IMR-90 (cell line): ENCODE measurements at regions not wholly inside any gene's neighbourhood (a gene's known extent, or its start where the extent isn't known, plus 50 kb on each side); places are given as distances from the start of the nearest gene placed in this dataset.

Experiments
- ATAC-seq: fragments of 200-7000 bp; cut with Tn5 transposase; 2 replicates; pipeline ENCODE4 v1.9.1; 2020; ENCODE audit warnings: low read depth, mild to moderate bottlenecking, moderate library complexity
- BruUV-seq: library from RNA; stranded (reverse); fragments of 400-500 nt; replicated peaks from 2 replicates; lab custom pipeline; 2021; lab: Mats Ljungman, UMichigan
- CTCF ChIA-PET: fragments of 300-600 bp; formaldehyde crosslinking; extraction: SDS; loops from one replicate; lab custom pipeline; 2021; ENCODE audit warnings: antibody characterized with exemption; lab: Yijun Ruan, JAX
- POLR2A ChIA-PET: fragments of 300-600 bp; sonication (Branson Sonifier 250); formaldehyde crosslinking; loops from one replicate; lab custom pipeline; 2022; ENCODE audit warnings: antibody characterized with exemption; ENCODE audit not compliant: unreplicated experiment; lab: Charles Lee
- DNase-seq: peaks from one replicate; pipeline ENCODE4 v3.0.0; 2013
- H2AFZ ChIP-seq: replicated peaks from 2 replicates; pipeline ENCODE3; 2013; ENCODE audit warnings: low read length, mild to moderate bottlenecking; ENCODE audit not compliant: poor library complexity
- H2AK5ac ChIP-seq: 2 replicates; pipeline ENCODE4 v1.6.1; 2013; ENCODE audit warnings: low read depth, low read length, inconsistent platforms
- H2AK9ac ChIP-seq: replicated peaks from 2 replicates; pipeline ENCODE3; 2013; ENCODE audit warnings: mild to moderate bottlenecking, low read depth, low read length, moderate library complexity; ENCODE audit not compliant: poor library complexity
- H2BK120ac ChIP-seq: 2 replicates; pipeline ENCODE4 v1.6.1; 2013; ENCODE audit warnings: low read depth, low read length, inconsistent platforms
- H2BK15ac ChIP-seq: 3 replicates; pipeline ENCODE4 v1.6.1; 2013; ENCODE audit warnings: low read depth, low read length, inconsistent platforms
- H2BK20ac ChIP-seq: 2 replicates; pipeline ENCODE4 v1.6.1; 2013; ENCODE audit warnings: low read depth, mild to moderate bottlenecking, inconsistent platforms, low read length, moderate library complexity
- H2BK5ac ChIP-seq: 2 replicates; pipeline ENCODE4 v1.6.1; 2013; ENCODE audit warnings: mild to moderate bottlenecking, low read depth, low read length, inconsistent platforms; ENCODE audit not compliant: poor library complexity, severe bottlenecking
- H3K14ac ChIP-seq: replicated peaks from 2 replicates; pipeline ENCODE4 v1.6.1; 2013; ENCODE audit warnings: low read depth, low read length, inconsistent platforms
- H3K18ac ChIP-seq: 2 replicates; pipeline ENCODE4 v1.6.1; 2013; ENCODE audit warnings: low read depth, low read length, control low read depth
- H3K23ac ChIP-seq: 2 replicates; pipeline ENCODE4 v1.6.1; 2013; ENCODE audit warnings: low read depth, low read length, inconsistent platforms
- H3K27ac ChIP-seq: 2 replicates; pipeline ENCODE4 v1.5.1; 2013; ENCODE audit warnings: mild to moderate bottlenecking, control low read depth, low read length; ENCODE audit not compliant: insufficient read depth
- H3K27me3 ChIP-seq: 2 replicates; pipeline ENCODE4 v1.6.1; 2013; ENCODE audit warnings: low read length; ENCODE audit not compliant: control insufficient read depth, insufficient read depth
- H3K36me3 ChIP-seq: 2 replicates; pipeline ENCODE4 v1.6.1; 2013; ENCODE audit warnings: low read length, mixed read lengths; ENCODE audit not compliant: control insufficient read depth, insufficient read depth
- H3K4ac ChIP-seq: 2 replicates; pipeline ENCODE4 v1.6.1; 2013; ENCODE audit warnings: low read depth, low read length, inconsistent platforms
- H3K4me1 ChIP-seq: 2 replicates; pipeline ENCODE4 v1.6.1; 2013; ENCODE audit warnings: low read length, mixed read lengths; ENCODE audit not compliant: control insufficient read depth, insufficient read depth
- H3K4me2 ChIP-seq: 2 replicates; pipeline ENCODE4 v1.6.1; 2013; ENCODE audit warnings: low read depth, mild to moderate bottlenecking, control low read depth, low read length, moderate library complexity
- H3K4me3 ChIP-seq: 2 replicates; pipeline ENCODE4 v1.5.1; 2013; ENCODE audit warnings: low read depth, mild to moderate bottlenecking, control low read depth, low read length, moderate library complexity; ENCODE audit not compliant: insufficient read depth
- H3K56ac ChIP-seq: 2 replicates; pipeline ENCODE4 v1.6.1; 2013; ENCODE audit warnings: low read length, inconsistent platforms; ENCODE audit not compliant: insufficient read depth; ENCODE audit errors: extremely low read depth
- H3K79me1 ChIP-seq, 2 experiments: 2 replicates each; pipeline ENCODE4 v1.6.1; 2013; ENCODE audit warnings: low read length in 2 of 2, inconsistent platforms in 1 of 2, low read depth in 1 of 2
- H3K9ac ChIP-seq: 2 replicates; pipeline ENCODE4 v1.6.1; 2013; ENCODE audit warnings: low read depth, low read length, control low read depth
- H3K9me1 ChIP-seq: 2 replicates; pipeline ENCODE4 v1.6.1; 2013; ENCODE audit warnings: low read length, inconsistent platforms; ENCODE audit not compliant: insufficient read depth
- H3K9me3 ChIP-seq: 2 replicates; pipeline ENCODE4 v1.6.1; 2013; ENCODE audit warnings: low read length; ENCODE audit not compliant: control insufficient read depth, insufficient read depth
- H4K20me1 ChIP-seq: 2 replicates; pipeline ENCODE4 v1.6.1; 2013; ENCODE audit warnings: low read length, inconsistent platforms; ENCODE audit not compliant: insufficient read depth
- H4K5ac ChIP-seq: 2 replicates; pipeline ENCODE4 v1.6.1; 2013; ENCODE audit warnings: mild to moderate bottlenecking, low read depth, low read length, control low read depth
- H4K8ac ChIP-seq, 2 experiments: 2 replicates each; pipeline ENCODE4 v1.6.1; 2013; ENCODE audit warnings: low read depth in 2 of 2, low read length in 2 of 2, control low read depth in 1 of 2, inconsistent platforms in 1 of 2
- H4K91ac ChIP-seq: 2 replicates; pipeline ENCODE4 v1.6.1; 2013; ENCODE audit warnings: low read depth, low read length, inconsistent platforms; ENCODE audit not compliant: insufficient read depth
- BHLHE40 ChIP-seq: fragments of 150-350 bp; IDR thresholded peaks from 2 replicates; pipeline ENCODE4 v1.6.1; 2016; ENCODE audit warnings: mild to moderate bottlenecking, low read depth, low read length
- CHD1 ChIP-seq: IDR thresholded peaks from 2 replicates; pipeline ENCODE4 v1.6.1; 2012; ENCODE audit warnings: low read depth, low read length, improper control_type of control experiment
- CTCF ChIP-seq: conservative IDR thresholded peaks from 2 replicates; pipeline ENCODE4 v1.5.1; 2012; ENCODE audit warnings: mild to moderate bottlenecking, low read depth, low read length, improper control_type of control experiment
- ELK1 ChIP-seq: fragments of 150-350 bp; IDR thresholded peaks from 2 replicates; pipeline ENCODE4 v1.6.1; 2016; ENCODE audit warnings: low read depth, mild to moderate bottlenecking, low read length, moderate library complexity, borderline replicate concordance
- FOS ChIP-seq: fragments of 150-350 bp; IDR thresholded peaks from 2 replicates; pipeline ENCODE4 v1.6.1; 2016; ENCODE audit warnings: low read depth, low read length
- MAZ ChIP-seq: IDR thresholded peaks from 2 replicates; pipeline ENCODE4 v1.6.1; 2012; ENCODE audit warnings: low read depth, mild to moderate bottlenecking, low read length, improper control_type of control experiment, moderate library complexity, borderline replicate concordance
- NFE2L2 ChIP-seq: fragments of 150-350 bp; IDR thresholded peaks from 2 replicates; pipeline ENCODE4 v1.6.1; 2016; ENCODE audit warnings: low read depth, mild to moderate bottlenecking, low read length
- POLR2A ChIP-seq: IDR thresholded peaks from 2 replicates; pipeline ENCODE4 v1.6.1; 2012; ENCODE audit warnings: mild to moderate bottlenecking, low read depth, low read length
- RAD21 ChIP-seq: IDR thresholded peaks from 2 replicates; pipeline ENCODE4 v1.6.1; 2012; ENCODE audit warnings: low read length, improper control_type of control experiment
- RCOR1 ChIP-seq: IDR thresholded peaks from 2 replicates; pipeline ENCODE4 v1.6.1; 2012; ENCODE audit warnings: mild to moderate bottlenecking, low read length, improper control_type of control experiment; ENCODE audit not compliant: insufficient replicate concordance
- RFX5 ChIP-seq: IDR thresholded peaks from 2 replicates; pipeline ENCODE4 v1.8.0; 2012; ENCODE audit warnings: low read depth, mild to moderate bottlenecking, low read length, moderate library complexity
- SMC3 ChIP-seq: fragments of 150-350 bp; IDR thresholded peaks from 2 replicates; pipeline ENCODE4 v1.6.1; 2016; ENCODE audit warnings: low read depth, mild to moderate bottlenecking, antibody characterized with exemption, low read length, moderate library complexity
- USF2 ChIP-seq: fragments of 150-350 bp; IDR thresholded peaks from 2 replicates; pipeline ENCODE4 v1.6.1; 2017; ENCODE audit warnings: mild to moderate bottlenecking, antibody characterized with exemption, low read length, low read depth
- WGBS, 2 experiments: methylation state at CpG; one replicate each; pipeline versions ENCODE4 v1.1.5 to v1.1.7; 2013; ENCODE audit warnings: missing lambda C conversion rate in 2 of 2; ENCODE audit not compliant: insufficient read length in 1 of 2; ENCODE audit errors: extremely low coverage in 2 of 2; 5-methylcytosine and 5-hydroxymethylcytosine counted together
- dilution Hi-C: fragments of 300-500 bp; cut with HindIII; formaldehyde crosslinking; loops from one replicate; pipeline ENCODE4 v1.14.3; 2018; ENCODE audit warnings: low sequenced_read_pairs; ENCODE audit not compliant: unreplicated experiment
- in situ Hi-C: fragments of 300-500 bp; cut with MboI; formaldehyde crosslinking; loops from 3 replicates; pipeline ENCODE4 v1.14.3; 2019; ENCODE audit warnings: low sequenced_read_pairs, inconsistent platforms, mixed read lengths
- intact Hi-C: fragments of 100-400 bp; cut with micrococcal nuclease; formaldehyde crosslinking; loops from 2 replicates; pipeline ENCODE4 v1.10.0; 2022

GRCh38 chr5:92994392-92994791 lies 586.6 kb downstream of the NR2F1-AS1 start:
- H3K4ac ChIP-seq = no peak overlapping the region
- H2BK20ac ChIP-seq = no peak overlapping the region
- DNase-seq (no peak), ATAC-seq (no peak)
- dilution Hi-C loops = no loop called here
- H3K9ac ChIP-seq = no peak overlapping the region
- no peak overlapping the region for H2AK5ac ChIP-seq
- H3K27ac ChIP-seq = no peak overlapping the region
- intact Hi-C loops = loop anchor here (5.0 kb wide), 1 partner anchor 82 kb away; no protein-coding TSS in a partner anchor
- no peak overlapping the region for H3K4me3 ChIP-seq
- no peaks in the 10 kb centered on the region for H4K20me1 ChIP-seq
- no peak overlapping the region for H2AFZ ChIP-seq
- H4K8ac ChIP-seq = no peak overlapping the region
- no peak overlapping the region for H3K14ac ChIP-seq
- no peak overlapping the region for H3K23ac ChIP-seq
- H3K79me1 ChIP-seq = no peaks in the 10 kb centered on the region
- H3K9me1 ChIP-seq = peaks cover 8% of the 10 kb centered on the region
- no peak overlapping the region for H4K5ac ChIP-seq
- H3K9me3 ChIP-seq = no peaks in the 10 kb centered on the region
- no peaks in the 10 kb centered on the region for H3K27me3 ChIP-seq
- H2BK120ac ChIP-seq = no peak overlapping the region
- no TSS peak for BruUV-seq
- peaks cover 3% of the 10 kb centered on the region for H3K4me1 ChIP-seq
- TF ChIP-seq RCOR1 (no peak), POLR2A (no peak), NFE2L2 (no peak), FOS (no peak), USF2 (no peak), CTCF (no peak), CHD1 (no peak), MAZ (no peak), SMC3 (no peak), BHLHE40 (no peak), RAD21 (no peak), ELK1 (no peak), RFX5 (no peak)
- no peak overlapping the region for H2BK5ac ChIP-seq
- H3K36me3 ChIP-seq = no peaks in the 10 kb centered on the region
- H3K4me2 ChIP-seq = no peak overlapping the region
- H4K91ac ChIP-seq = no peak overlapping the region
- no CpG with 5 or more reads among the region's 1 CpG for WGBS, 2 experiments
- H3K18ac ChIP-seq = no peak overlapping the region
- no peak overlapping the region for H3K56ac ChIP-seq
- CTCF ChIA-PET = interaction anchor here (0.6 kb wide), 1 partner anchor 567 kb away, joined by 4 read pairs; no protein-coding TSS in a partner anchor
- H2BK15ac ChIP-seq = no peak overlapping the region
- POLR2A ChIA-PET = no interaction called here
- no peak overlapping the region for H2AK9ac ChIP-seq
- in situ Hi-C loops = no loop called here
